OCI-LY1 (cell line): ENCODE measurements at regions not wholly inside any gene's neighbourhood (a gene's known extent, or its start where the extent isn't known, plus 50 kb on each side); places are given as distances from the start of the nearest gene placed in this dataset.

ENCODE experiments used
- CTCF ChIP-seq: fragments of 200-600 bp; sonication (generic), shearing (Covaris generic); IDR thresholded peaks from 2 replicates; pipeline ENCODE4 v1.5.1; 2017; ENCODE audit warnings: mild to moderate bottlenecking, antibody characterized with exemption, low read length, moderate library complexity, mixed read lengths
- EZH2 ChIP-seq: fragments of 200-600 bp; sonication (generic), shearing (Covaris generic); IDR thresholded peaks from 2 replicates; pipeline ENCODE4 v1.8.0; 2017; ENCODE audit warnings: borderline replicate concordance, mixed run types, mild to moderate bottlenecking, antibody characterized with exemption, low read length, moderate library complexity, mixed read lengths

GRCh38 chr1:106944721-106945120, 111.8 kb upstream of the PRMT6 start:
- no peak for TF ChIP-seq CTCF
- TF ChIP-seq EZH2, result no peak
